ENCODE measurements at regions not wholly inside any gene's neighbourhood (a gene's known extent, or its start where the extent isn't known, plus 50 kb on each side); places are given as distances from the start of the nearest gene placed in this dataset.

DNA sequence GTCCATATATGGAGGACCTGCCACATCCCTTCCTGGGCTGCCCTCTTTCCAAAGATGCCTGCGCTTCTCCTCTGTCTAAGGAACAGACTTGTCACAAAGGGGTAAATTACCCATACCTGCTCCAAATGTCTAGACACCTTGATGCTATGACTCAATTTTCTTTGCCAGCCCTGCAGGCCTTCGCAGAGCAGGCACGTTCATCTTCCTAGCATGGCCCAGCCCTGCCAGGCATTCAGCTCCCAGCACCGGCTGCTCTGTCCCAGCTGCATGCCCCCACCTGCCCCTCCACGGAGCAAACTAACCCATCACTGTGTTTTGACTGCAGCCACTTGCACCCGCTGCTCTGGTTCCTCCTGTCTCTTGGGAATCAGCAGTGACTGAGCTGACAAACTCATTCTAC is 526.1 kb downstream of the MIAT start:
- H3K79me2 ChIP-seq (ENCODE audit: low read length): no peaks in the 10 kb centered on the region
- no peak overlapping the region for H3K27ac ChIP-seq (ENCODE audit: low read length)
- TF ChIP-seq, protein P1, sequence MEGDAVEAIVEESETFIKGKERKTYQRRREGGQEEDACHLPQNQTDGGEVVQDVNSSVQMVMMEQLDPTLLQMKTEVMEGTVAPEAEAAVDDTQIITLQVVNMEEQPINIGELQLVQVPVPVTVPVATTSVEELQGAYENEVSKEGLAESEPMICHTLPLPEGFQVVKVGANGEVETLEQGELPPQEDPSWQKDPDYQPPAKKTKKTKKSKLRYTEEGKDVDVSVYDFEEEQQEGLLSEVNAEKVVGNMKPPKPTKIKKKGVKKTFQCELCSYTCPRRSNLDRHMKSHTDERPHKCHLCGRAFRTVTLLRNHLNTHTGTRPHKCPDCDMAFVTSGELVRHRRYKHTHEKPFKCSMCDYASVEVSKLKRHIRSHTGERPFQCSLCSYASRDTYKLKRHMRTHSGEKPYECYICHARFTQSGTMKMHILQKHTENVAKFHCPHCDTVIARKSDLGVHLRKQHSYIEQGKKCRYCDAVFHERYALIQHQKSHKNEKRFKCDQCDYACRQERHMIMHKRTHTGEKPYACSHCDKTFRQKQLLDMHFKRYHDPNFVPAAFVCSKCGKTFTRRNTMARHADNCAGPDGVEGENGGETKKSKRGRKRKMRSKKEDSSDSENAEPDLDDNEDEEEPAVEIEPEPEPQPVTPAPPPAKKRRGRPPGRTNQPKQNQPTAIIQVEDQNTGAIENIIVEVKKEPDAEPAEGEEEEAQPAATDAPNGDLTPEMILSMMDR (IDR thresholded peaks at IDR 0.05; ENCODE audit: low read depth, low read length): no peak
- TF ChIP-seq EZH2phosphoT487 (IDR thresholded peaks at IDR 0.05; ENCODE audit: low read depth): no peak
- H3K36me3 ChIP-seq (replicated peaks; ENCODE audit: low read depth, low read length): no peaks in the 10 kb centered on the region
- H2AFZ ChIP-seq (ENCODE audit: low read depth, low read length): no peak overlapping the region
- no peaks in the 10 kb centered on the region for H4K20me1 ChIP-seq (ENCODE audit: insufficient read depth, low read length)
- H3K4me3 ChIP-seq (ENCODE audit: low read length): no peak overlapping the region
- peaks cover 4% of the 10 kb centered on the region; the same call in 1 of the 2 replicates for H3K27me3 ChIP-seq (ENCODE audit: low read depth, low read length)
- H3K4me1 ChIP-seq (ENCODE audit: low read length): no peaks in the 10 kb centered on the region
- no peak overlapping the region for H3K4me2 ChIP-seq (ENCODE audit: low read length)
- H3K9me3 ChIP-seq (ENCODE audit: insufficient read depth, low read length): no peaks in the 10 kb centered on the region
- no peak overlapping the region for H3K9ac ChIP-seq (ENCODE audit: low read length)

DNA sequence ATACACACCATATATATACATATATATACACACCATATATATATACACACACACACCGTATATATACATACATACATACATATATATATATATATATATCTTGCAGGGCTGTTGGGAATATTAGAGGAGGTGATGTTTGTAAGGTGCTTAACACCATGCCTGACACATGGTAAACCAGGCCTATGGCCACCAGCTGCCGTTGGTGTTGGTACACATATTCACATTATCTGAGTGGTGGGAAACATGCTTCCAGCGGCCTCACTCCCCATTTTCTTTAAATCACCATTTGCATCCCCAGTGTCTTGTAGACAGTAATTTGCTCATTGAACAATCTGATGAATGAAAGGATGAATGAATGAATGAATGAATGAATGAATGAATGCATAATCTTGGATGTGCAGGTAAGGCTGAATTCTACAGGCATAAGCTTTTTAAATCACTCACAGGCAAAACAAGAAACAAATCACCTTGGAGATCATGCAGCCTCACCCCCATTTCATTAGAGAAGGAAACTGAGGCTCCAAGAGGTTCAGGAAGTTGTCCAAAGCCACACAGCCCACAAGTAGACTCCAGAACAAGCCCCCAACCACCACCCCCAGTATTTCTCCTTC is 527.8 kb downstream of the MIAT start:
- Histone ChIP-seq H2AFZ (ENCODE audit: low read depth, low read length) (no peak overlapping the region), H3K27me3 (ENCODE audit: low read depth, low read length) (peaks cover 4% of the 10 kb centered on the region; the same call in 1 of the 2 replicates), H3K9ac (ENCODE audit: low read length) (no peak overlapping the region), H3K36me3 (replicated peaks; ENCODE audit: low read depth, low read length) (no peaks in the 10 kb centered on the region), H3K9me3 (ENCODE audit: insufficient read depth, low read length) (no peaks in the 10 kb centered on the region), H3K4me2 (ENCODE audit: low read length) (no peak overlapping the region), H3K4me3 (ENCODE audit: low read length) (no peak overlapping the region), H4K20me1 (ENCODE audit: insufficient read depth, low read length) (no peaks in the 10 kb centered on the region), H3K4me1 (ENCODE audit: low read length) (no peaks in the 10 kb centered on the region), H3K79me2 (ENCODE audit: low read length) (no peaks in the 10 kb centered on the region), H3K27ac (ENCODE audit: low read length) (no peak overlapping the region)
- TF ChIP-seq, protein P1 (IDR thresholded peaks at IDR 0.05; ENCODE audit: low read depth, low read length): no peak
- no peak for TF ChIP-seq EZH2phosphoT487 (IDR thresholded peaks at IDR 0.05; ENCODE audit: low read depth)

DNA sequence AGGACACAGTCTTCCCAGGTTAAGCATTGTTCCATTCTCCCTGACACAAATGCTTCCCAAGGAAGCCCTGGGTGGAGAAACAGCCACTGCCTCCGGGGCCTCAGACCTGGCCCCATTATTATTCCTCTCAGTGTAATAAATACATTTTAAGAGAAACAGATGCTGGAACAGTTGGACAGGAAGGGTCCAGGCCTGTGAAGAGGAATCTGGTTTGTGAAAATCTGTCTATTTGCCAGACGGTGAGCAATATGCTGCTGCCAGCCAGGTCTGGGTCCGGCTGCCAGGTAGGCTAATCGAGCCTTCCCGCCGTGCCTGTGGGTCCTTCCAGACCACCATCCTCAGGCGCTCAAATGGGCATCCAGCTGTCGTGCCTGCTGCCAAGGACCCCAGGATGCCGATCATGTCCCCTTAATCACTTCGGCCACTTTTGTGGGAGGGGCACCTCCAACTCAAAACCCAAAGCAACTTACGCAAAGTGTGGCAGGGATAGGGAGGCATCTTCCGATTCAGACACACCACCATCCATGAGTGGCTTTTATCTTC is 528.4 kb downstream of the MIAT start:
- Histone ChIP-seq H2AFZ (ENCODE audit: low read depth, low read length) (no peak overlapping the region), H3K9ac (ENCODE audit: low read length) (no peak overlapping the region), H3K36me3 (replicated peaks; ENCODE audit: low read depth, low read length) (no peaks in the 10 kb centered on the region), H3K79me2 (ENCODE audit: low read length) (no peaks in the 10 kb centered on the region), H3K4me3 (ENCODE audit: low read length) (no peak overlapping the region), H3K27me3 (ENCODE audit: low read depth, low read length) (peaks cover 4% of the 10 kb centered on the region; the same call in 1 of the 2 replicates), H4K20me1 (ENCODE audit: insufficient read depth, low read length) (no peaks in the 10 kb centered on the region), H3K27ac (ENCODE audit: low read length) (no peak overlapping the region), H3K4me1 (ENCODE audit: low read length) (no peaks in the 10 kb centered on the region), H3K9me3 (ENCODE audit: insufficient read depth, low read length) (no peaks in the 10 kb centered on the region), H3K4me2 (ENCODE audit: low read length) (no peak overlapping the region)
- TF ChIP-seq EZH2phosphoT487 (IDR thresholded peaks at IDR 0.05; ENCODE audit: low read depth): no peak
- TF ChIP-seq, protein P1 (IDR thresholded peaks at IDR 0.05; ENCODE audit: low read depth, low read length): no peak

DNA sequence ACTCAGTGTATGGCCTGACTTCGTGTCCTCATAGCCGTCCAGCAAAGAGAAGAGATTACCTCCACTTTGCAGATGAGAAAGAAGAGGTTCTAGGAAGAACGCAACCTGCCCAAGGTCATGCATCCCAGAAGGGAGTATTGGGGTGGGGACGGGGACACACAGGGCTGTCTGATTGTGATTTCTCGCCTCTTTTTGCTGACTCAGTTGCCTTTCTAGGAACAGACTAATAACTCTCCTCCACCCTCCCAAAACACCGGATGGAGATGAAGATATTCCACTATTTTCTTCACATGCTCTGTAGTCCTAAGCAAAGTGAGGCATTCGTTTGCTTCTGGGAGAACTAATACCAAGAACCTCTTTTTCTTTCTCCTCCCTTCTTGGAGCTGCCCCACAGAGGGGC is 529.3 kb downstream of the MIAT start:
- Histone ChIP-seq H3K27ac (ENCODE audit: low read length) (no peak overlapping the region), H3K36me3 (replicated peaks; ENCODE audit: low read depth, low read length) (no peaks in the 10 kb centered on the region), H2AFZ (ENCODE audit: low read depth, low read length) (no peak overlapping the region), H3K9ac (ENCODE audit: low read length) (no peak overlapping the region), H3K4me2 (ENCODE audit: low read length) (no peak overlapping the region), H3K79me2 (ENCODE audit: low read length) (no peaks in the 10 kb centered on the region), H3K27me3 (ENCODE audit: low read depth, low read length) (peaks cover 4% of the 10 kb centered on the region; the same call in 1 of the 2 replicates), H3K9me3 (ENCODE audit: insufficient read depth, low read length) (no peaks in the 10 kb centered on the region), H3K4me3 (ENCODE audit: low read length) (no peak overlapping the region), H4K20me1 (ENCODE audit: insufficient read depth, low read length) (no peaks in the 10 kb centered on the region), H3K4me1 (ENCODE audit: low read length) (no peaks in the 10 kb centered on the region)
- TF ChIP-seq EZH2phosphoT487 (IDR thresholded peaks at IDR 0.05; ENCODE audit: low read depth): no peak
- TF ChIP-seq, protein P1 (IDR thresholded peaks at IDR 0.05; ENCODE audit: low read depth, low read length): no peak
